MM.1S (cell line): ENCODE measurements at regions not wholly inside any gene's neighbourhood (a gene's known extent, or its start where the extent isn't known, plus 50 kb on each side); places are given as distances from the start of the nearest gene placed in this dataset.

ENCODE experiments used
- CTCF ChIP-seq: fragments of 300-600 bp; sonication (generic); IDR thresholded peaks from 2 replicates; pipeline ENCODE4 v1.5.1; 2016; ENCODE audit warnings: antibody characterized with exemption, low read length, mixed read lengths
- EZH2 ChIP-seq: fragments of 300-600 bp; sonication (generic); optimal IDR thresholded peaks from 2 replicates; pipeline ENCODE3; 2017; ENCODE audit warnings: low read depth, mild to moderate bottlenecking, antibody characterized with exemption, low read length, mixed read lengths

GRCh38 chr16:88296437-88297177, 86.2 kb upstream of the ZNF469 start:
- TF ChIP-seq CTCF (no peak), EZH2 (no peak)
